ENCODE measurements at regions not wholly inside any gene's neighbourhood (a gene's known extent, or its start where the extent isn't known, plus 50 kb on each side); places are given as distances from the start of the nearest gene placed in this dataset.

DNA sequence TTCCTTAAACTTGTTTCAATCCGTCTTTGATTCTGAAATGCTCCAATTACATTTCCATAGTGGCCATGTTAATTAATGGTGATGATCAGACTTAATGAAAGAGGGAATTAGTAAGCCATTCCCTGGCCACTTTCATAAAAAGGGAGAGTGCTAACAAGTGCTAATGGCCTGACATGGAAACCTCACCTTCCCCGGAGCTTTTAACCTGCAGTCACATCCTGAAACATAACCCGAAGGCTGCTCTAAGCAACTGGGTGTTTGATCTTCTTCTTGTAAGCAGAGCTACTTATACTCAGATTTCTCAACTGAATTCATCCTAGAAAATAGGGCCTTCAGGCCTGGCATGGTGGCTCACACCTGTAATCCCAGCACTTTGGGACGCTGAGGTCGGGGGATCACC is 67.1 kb upstream of the ZMYND8 start:
- no peak for DNase-seq
- TF ChIP-seq, protein P1, sequence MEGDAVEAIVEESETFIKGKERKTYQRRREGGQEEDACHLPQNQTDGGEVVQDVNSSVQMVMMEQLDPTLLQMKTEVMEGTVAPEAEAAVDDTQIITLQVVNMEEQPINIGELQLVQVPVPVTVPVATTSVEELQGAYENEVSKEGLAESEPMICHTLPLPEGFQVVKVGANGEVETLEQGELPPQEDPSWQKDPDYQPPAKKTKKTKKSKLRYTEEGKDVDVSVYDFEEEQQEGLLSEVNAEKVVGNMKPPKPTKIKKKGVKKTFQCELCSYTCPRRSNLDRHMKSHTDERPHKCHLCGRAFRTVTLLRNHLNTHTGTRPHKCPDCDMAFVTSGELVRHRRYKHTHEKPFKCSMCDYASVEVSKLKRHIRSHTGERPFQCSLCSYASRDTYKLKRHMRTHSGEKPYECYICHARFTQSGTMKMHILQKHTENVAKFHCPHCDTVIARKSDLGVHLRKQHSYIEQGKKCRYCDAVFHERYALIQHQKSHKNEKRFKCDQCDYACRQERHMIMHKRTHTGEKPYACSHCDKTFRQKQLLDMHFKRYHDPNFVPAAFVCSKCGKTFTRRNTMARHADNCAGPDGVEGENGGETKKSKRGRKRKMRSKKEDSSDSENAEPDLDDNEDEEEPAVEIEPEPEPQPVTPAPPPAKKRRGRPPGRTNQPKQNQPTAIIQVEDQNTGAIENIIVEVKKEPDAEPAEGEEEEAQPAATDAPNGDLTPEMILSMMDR (IDR thresholded peaks at IDR 0.05): no peak
- no peak for TF ChIP-seq POLR2A (IDR thresholded peaks at IDR 0.05)
- H3K4me3 ChIP-seq: no peak overlapping the region
- H3K36me3 ChIP-seq (replicated peaks in 1 of 2): no peaks in the 10 kb centered on the region
- H3K27ac ChIP-seq: no peak overlapping the region
- 92 to 96% (median 95%) methylated on average over 5 of the region's 5 CpGs for WGBS, 4 donors
- no peaks in the 10 kb centered on the region for H3K4me1 ChIP-seq (replicated peaks in 1 of 2)
- intact Hi-C loops (cut with DNase I): no loop called here
- peaks cover 0 to 9% (median 0%) of the 10 kb centered on the region in 3 donors for H3K9me3 ChIP-seq (replicated peaks in 1 of 3)
- H3K27me3 ChIP-seq: no peaks in the 10 kb centered on the region

DNA sequence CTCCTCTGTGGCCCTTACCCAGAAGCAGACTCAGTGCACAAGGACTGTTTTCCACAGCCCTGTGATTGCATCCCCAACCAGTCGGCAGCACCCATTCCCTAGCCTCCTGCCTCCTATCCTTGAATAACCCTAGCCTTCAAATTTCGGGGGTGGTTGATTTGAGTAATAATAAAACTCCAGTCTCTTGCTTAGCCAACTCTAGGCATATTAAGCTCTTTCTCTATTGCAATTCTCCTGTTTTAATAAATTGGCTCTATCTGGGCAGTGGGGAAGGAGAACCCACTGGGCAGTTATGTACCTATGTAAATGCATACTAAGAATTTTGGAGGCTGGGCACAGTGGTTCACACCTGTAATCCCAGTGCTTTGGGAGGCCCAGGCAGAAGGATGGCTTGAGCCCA is 70.6 kb upstream of the ZMYND8 start:
- H3K4me3 ChIP-seq: no peak overlapping the region
- intact Hi-C loops (cut with DNase I): no loop called here
- 83 to 97% (median 90%) methylated on average over 2 of the region's 2 CpGs for WGBS, 4 donors
- no peak for TF ChIP-seq POLR2A (IDR thresholded peaks at IDR 0.05)
- TF ChIP-seq, protein P1 (IDR thresholded peaks at IDR 0.05): no peak
- no peak overlapping the region for H3K27ac ChIP-seq
- no peaks in the 10 kb centered on the region for H3K27me3 ChIP-seq
- no peaks in the 10 kb centered on the region for H3K4me1 ChIP-seq (replicated peaks in 1 of 2)
- H3K9me3 ChIP-seq (replicated peaks in 1 of 3): peaks cover 0 to 9% (median 0%) of the 10 kb centered on the region in 3 donors
- H3K36me3 ChIP-seq (replicated peaks in 1 of 2): no peaks in the 10 kb centered on the region
- DNase-seq: no peak

DNA sequence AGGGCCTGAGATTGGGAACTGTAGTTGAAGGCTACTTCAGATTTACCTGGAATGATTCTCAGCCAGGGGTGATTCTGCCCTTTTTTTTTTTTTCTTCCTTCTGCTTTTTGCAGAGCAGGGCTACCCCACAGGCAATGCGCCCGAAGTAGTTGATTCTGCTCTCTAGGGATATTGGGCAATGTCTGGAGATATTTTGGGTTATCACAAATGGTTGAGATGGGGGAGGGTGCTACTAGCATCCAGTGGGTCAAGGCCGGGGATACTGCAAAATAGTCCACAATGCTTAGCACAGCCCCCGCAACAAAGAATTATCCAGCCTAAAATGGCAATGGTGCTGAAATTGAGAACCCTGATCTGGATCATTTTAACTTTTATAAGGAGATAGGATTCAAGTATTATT is 71.2 kb upstream of the ZMYND8 start:
- DNase-seq: no peak
- H3K27ac ChIP-seq: no peak overlapping the region
- 72 to 85% (median 81%) methylated on average over 4 of the region's 4 CpGs for WGBS, 4 donors
- H3K27me3 ChIP-seq: no peaks in the 10 kb centered on the region
- H3K9me3 ChIP-seq (replicated peaks in 1 of 3): peaks cover 0 to 9% (median 0%) of the 10 kb centered on the region in 3 donors
- TF ChIP-seq POLR2A (IDR thresholded peaks at IDR 0.05): no peak
- TF ChIP-seq, protein P1 (IDR thresholded peaks at IDR 0.05): no peak
- H3K36me3 ChIP-seq (replicated peaks in 1 of 2): no peaks in the 10 kb centered on the region
- H3K4me3 ChIP-seq: no peak overlapping the region
- intact Hi-C loops (cut with DNase I): no loop called here
- no peaks in the 10 kb centered on the region for H3K4me1 ChIP-seq (replicated peaks in 1 of 2)

DNA sequence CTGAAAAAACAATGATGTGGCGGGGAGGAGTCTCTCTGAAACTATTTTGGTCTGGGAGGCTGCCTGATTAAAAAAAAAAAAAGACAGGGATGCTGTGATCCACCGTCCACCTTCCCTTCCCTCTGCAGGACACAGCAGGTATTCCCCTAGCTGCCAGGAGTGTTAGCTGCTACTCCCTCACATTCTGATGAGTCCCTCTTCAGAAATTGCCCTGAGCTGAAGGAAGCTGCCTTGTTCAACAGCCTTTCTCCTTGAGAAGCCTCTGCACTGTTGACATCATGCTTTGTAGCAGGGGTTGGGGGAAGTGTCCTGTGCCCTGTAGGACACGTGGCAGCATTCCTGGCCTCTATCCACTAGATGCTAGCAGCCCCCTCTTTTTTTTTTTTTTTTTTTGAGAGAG is 71.7 kb upstream of the ZMYND8 start:
- DNase-seq: no peak
- H3K4me1 ChIP-seq (replicated peaks in 1 of 2): no peaks in the 10 kb centered on the region
- no peak overlapping the region for H3K4me3 ChIP-seq
- no peaks in the 10 kb centered on the region for H3K36me3 ChIP-seq (replicated peaks in 1 of 2)
- intact Hi-C loops (cut with DNase I): no loop called here
- H3K27me3 ChIP-seq: no peaks in the 10 kb centered on the region
- WGBS, 4 donors: 73 to 86% (median 84%) methylated on average over 3 of the region's 3 CpGs
- no peak overlapping the region for H3K27ac ChIP-seq
- peaks cover 0 to 9% (median 0%) of the 10 kb centered on the region in 3 donors for H3K9me3 ChIP-seq (replicated peaks in 1 of 3)
- TF ChIP-seq, protein P1 (IDR thresholded peaks at IDR 0.05): no peak
- TF ChIP-seq POLR2A (IDR thresholded peaks at IDR 0.05): no peak

Data from adrenal gland (tissue), 9 donors.